Fibroblast of lung (primary cell): ENCODE measurements at regions not wholly inside any gene's neighbourhood (a gene's known extent, or its start where the extent isn't known, plus 50 kb on each side); places are given as distances from the start of the nearest gene placed in this dataset.

Source experiments
- EZH2 ChIP-seq: IDR thresholded peaks from 2 replicates; pipeline ENCODE4 v1.5.1; 2012; ENCODE audit warnings: low read length, control low read depth, mild to moderate bottlenecking; ENCODE audit errors: missing control alignments
- TF ChIP-seq, protein P1 (sequence below), 2 donors: IDR thresholded peaks in 1 of 2; conservative IDR thresholded peaks in 1 of 2; 1 replicate in 1 of 2; 2 replicates in 1 of 2; pipeline ENCODE4 v1.5.1; 2011 to 2012; ENCODE audit warnings: low read length in 2 of 2, control low read depth in 1 of 2, inconsistent platforms in 1 of 2, low read depth in 1 of 2, mild to moderate bottlenecking in 1 of 2

GRCh38 chr11:80280737-80281136 is 839.9 kb upstream of the TENM4 start:
- TF ChIP-seq, protein P1, sequence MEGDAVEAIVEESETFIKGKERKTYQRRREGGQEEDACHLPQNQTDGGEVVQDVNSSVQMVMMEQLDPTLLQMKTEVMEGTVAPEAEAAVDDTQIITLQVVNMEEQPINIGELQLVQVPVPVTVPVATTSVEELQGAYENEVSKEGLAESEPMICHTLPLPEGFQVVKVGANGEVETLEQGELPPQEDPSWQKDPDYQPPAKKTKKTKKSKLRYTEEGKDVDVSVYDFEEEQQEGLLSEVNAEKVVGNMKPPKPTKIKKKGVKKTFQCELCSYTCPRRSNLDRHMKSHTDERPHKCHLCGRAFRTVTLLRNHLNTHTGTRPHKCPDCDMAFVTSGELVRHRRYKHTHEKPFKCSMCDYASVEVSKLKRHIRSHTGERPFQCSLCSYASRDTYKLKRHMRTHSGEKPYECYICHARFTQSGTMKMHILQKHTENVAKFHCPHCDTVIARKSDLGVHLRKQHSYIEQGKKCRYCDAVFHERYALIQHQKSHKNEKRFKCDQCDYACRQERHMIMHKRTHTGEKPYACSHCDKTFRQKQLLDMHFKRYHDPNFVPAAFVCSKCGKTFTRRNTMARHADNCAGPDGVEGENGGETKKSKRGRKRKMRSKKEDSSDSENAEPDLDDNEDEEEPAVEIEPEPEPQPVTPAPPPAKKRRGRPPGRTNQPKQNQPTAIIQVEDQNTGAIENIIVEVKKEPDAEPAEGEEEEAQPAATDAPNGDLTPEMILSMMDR (conservative IDR thresholded peaks at IDR 0.05 in 1 of 2, IDR thresholded peaks at IDR 0.05 in 1 of 2; ENCODE audit: low read depth in 1 of 2, low read length in 2 of 2), result no peak
- TF ChIP-seq EZH2, result no peak
